Body of pancreas (tissue), 4 donors: ENCODE measurements at regions not wholly inside any gene's neighbourhood (a gene's known extent, or its start where the extent isn't known, plus 50 kb on each side); places are given as distances from the start of the nearest gene placed in this dataset.

ENCODE experiments used
- CTCF ChIP-seq, 7 experiments: fragments of 450-650 bp in 4 of 7; fragments of 200-600 bp in 3 of 7; sonication (generic) in 3 of 7; IDR thresholded peaks; one replicate each; pipeline ENCODE4 v1.5.1; 2016 to 2019; ENCODE audit warnings: antibody characterized with exemption in 7 of 7
- POLR2A ChIP-seq, 3 donors: fragments of 450-650 bp; IDR thresholded peaks; one replicate each; pipeline ENCODE4 v1.6.1; 2016; ENCODE audit warnings: antibody characterized with exemption in 3 of 3, mild to moderate bottlenecking in 2 of 3

- TF ChIP-seq CTCF (IDR thresholded peaks at IDR 0.05) (no peak), POLR2A (IDR thresholded peaks at IDR 0.05) (no peak)
These were observed 76.8 kb upstream of the RBMS1 start for GRCh38 chr2:160570376-160570775.
